HepG2 (cell line): ENCODE measurements at regions not wholly inside any gene's neighbourhood (a gene's known extent, or its start where the extent isn't known, plus 50 kb on each side); places are given as distances from the start of the nearest gene placed in this dataset.

Experiments
- ATAC-seq: fragments of 200-7000 bp; cut with Tn5 transposase; 3 replicates; pipeline ENCODE4 v1.9.1; 2020; ENCODE audit warnings: mild to moderate bottlenecking, moderate library complexity
- BruUV-seq: library from RNA; stranded (reverse); fragments of 400-500 nt; replicated peaks from 2 replicates; lab custom pipeline; 2021; lab: Mats Ljungman, UMichigan
- CTCF ChIA-PET: fragments of 300-600 bp; formaldehyde crosslinking; extraction: SDS; loops from one replicate; lab custom pipeline; 2021; ENCODE audit warnings: low total read pairs, inconsistent platforms, low intra/inter-chr PET ratio; lab: Yijun Ruan, JAX
- POLR2A ChIA-PET: fragments of 350-600 bp; sonication (Branson Sonifier 250); formaldehyde crosslinking; loops from one replicate; lab custom pipeline; 2020; ENCODE audit warnings: antibody characterized with exemption, inconsistent platforms; lab: Yijun Ruan, JAX
- DNase-seq: peaks from one replicate; pipeline ENCODE4 v3.0.0-alpha.2; 2015; ENCODE audit warnings: low spot score
- FAIRE-seq: peaks from 3 replicates; lab custom pipeline; 2011; peaks lifted over from hg19 to GRCh38; lab: Jason Lieb, UNC
- H2AFZ ChIP-seq: one replicate; pipeline ENCODE4 v1.6.1; 2011; ENCODE audit warnings: low read length, inconsistent platforms
- H3K27ac ChIP-seq: fragments of 300-600 bp; 3 replicates; pipeline ENCODE4 v1.8.0; 2011; ENCODE audit warnings: mixed run types, mild to moderate bottlenecking, mixed read lengths, low read length, inconsistent platforms; ENCODE audit not compliant: insufficient read depth; ENCODE audit errors: extremely low read length
- H3K27me3 ChIP-seq, 2 experiments: fragments of 200-600 bp in 1 of 2; 2 replicates in 1 of 2; 3 replicates in 1 of 2; pipeline versions ENCODE4 v1.6.0 to v1.8.0; 2011; ENCODE audit warnings: low read length in 2 of 2, mild to moderate bottlenecking in 2 of 2, moderate library complexity in 2 of 2, inconsistent platforms in 1 of 2; ENCODE audit not compliant: insufficient read depth in 2 of 2, control insufficient read depth in 1 of 2
- H3K36me3 ChIP-seq, 2 experiments: fragments of 200-600 bp in 1 of 2; replicated peaks in 1 of 2; 2 replicates in 1 of 2; 3 replicates in 1 of 2; pipeline versions ENCODE4 v1.5.1 to v1.8.0; 2011; ENCODE audit warnings: low read length in 2 of 2, inconsistent platforms in 1 of 2; ENCODE audit not compliant: insufficient read depth in 2 of 2, control insufficient read depth in 1 of 2
- H3K4me1 ChIP-seq: 2 replicates; pipeline ENCODE4 v1.5.1; 2012; ENCODE audit warnings: low read length, inconsistent platforms; ENCODE audit not compliant: insufficient read depth
- H3K4me2 ChIP-seq: 2 replicates; pipeline ENCODE4 v1.6.0; 2011; ENCODE audit warnings: low read depth, low read length, inconsistent platforms
- H3K4me3 ChIP-seq, 3 experiments: fragments of 200-600 bp in 1 of 3; sonication (generic), shearing (Covaris generic) in 1 of 3; replicated peaks in 1 of 3; 2 replicates each; pipeline ENCODE4 v1.5.1; 2011 to 2016; ENCODE audit warnings: low read length in 3 of 3, inconsistent platforms in 2 of 3, low read depth in 2 of 3, mild to moderate bottlenecking in 2 of 3, control low read depth in 1 of 3, mixed read lengths in 1 of 3; ENCODE audit not compliant: insufficient read depth in 1 of 3
- H3K79me2 ChIP-seq: one replicate; pipeline ENCODE4 v1.6.1; 2011; ENCODE audit warnings: low read length, inconsistent platforms; ENCODE audit not compliant: insufficient read depth
- H3K9ac ChIP-seq: 2 replicates; pipeline ENCODE4 v1.6.0; 2011; ENCODE audit warnings: mild to moderate bottlenecking, low read depth, low read length, inconsistent platforms; ENCODE audit not compliant: insufficient read depth
- H3K9me3 ChIP-seq: 2 replicates; pipeline ENCODE4 v1.5.1; 2012; ENCODE audit warnings: mild to moderate bottlenecking, low read length
- H4K20me1 ChIP-seq: 2 replicates; pipeline ENCODE4 v1.6.0; 2011; ENCODE audit warnings: inconsistent platforms, mild to moderate bottlenecking, low read length, moderate library complexity; ENCODE audit not compliant: insufficient read depth
- CEBPB ChIP-seq: IDR thresholded peaks from 2 replicates; pipeline ENCODE4 v1.6.1; 2011; ENCODE audit warnings: low read depth, low read length, improper control_type of control experiment, borderline replicate concordance
- CREM ChIP-seq, 2 experiments: sonication (generic) in 1 of 2; formaldehyde crosslinking in 1 of 2; IDR thresholded peaks; 2 replicates each; pipeline versions ENCODE4 v1.4.0 to v1.6.1; 2016 to 2020; ENCODE audit warnings: antibody characterized with exemption in 1 of 2, mild to moderate bottlenecking in 1 of 2, missing genetic modification reagents in 1 of 2
- FOXK1 ChIP-seq: sonication (generic); formaldehyde crosslinking; IDR thresholded peaks from 2 replicates; pipeline ENCODE4 v1.4.0; 2020; ENCODE audit warnings: low read depth, missing genetic modification reagents, borderline replicate concordance
- HNRNPK ChIP-seq: fragments of 200-400 bp; formaldehyde crosslinking; IDR thresholded peaks from 2 replicates; pipeline ENCODE4 v1.6.1; 2018; ENCODE audit warnings: low read length, low read depth, moderate library complexity, mild to moderate bottlenecking; ENCODE audit not compliant: poor library complexity, severe bottlenecking
- HNRNPLL ChIP-seq: fragments of 200-400 bp; formaldehyde crosslinking; IDR thresholded peaks from 2 replicates; pipeline ENCODE4 v1.6.1; 2017; ENCODE audit warnings: mild to moderate bottlenecking, low read depth, low read length; ENCODE audit not compliant: poor library complexity, severe bottlenecking
- KDM1A ChIP-seq: IDR thresholded peaks from 2 replicates; pipeline ENCODE4 v1.6.1; 2016; ENCODE audit warnings: missing compliant biosample characterization
- KDM5B ChIP-seq: sonication (generic); formaldehyde crosslinking; IDR thresholded peaks from 2 replicates; pipeline ENCODE4 v1.4.0; 2020; ENCODE audit warnings: missing genetic modification reagents, mild to moderate bottlenecking, borderline replicate concordance
- MAFK ChIP-seq, 2 experiments: IDR thresholded peaks in 1 of 2; conservative IDR thresholded peaks in 1 of 2; 2 replicates each; pipeline ENCODE4 v1.6.1; 2011; ENCODE audit warnings: improper control_type of control experiment in 2 of 2, low read length in 2 of 2
- NCOR1 ChIP-seq: fragments of 200-600 bp; sonication (generic); IDR thresholded peaks from 2 replicates; pipeline ENCODE4 v1.7.0; 2017; ENCODE audit warnings: antibody characterized with exemption, low read length, borderline replicate concordance
- RBM22 ChIP-seq: fragments of 200-400 bp; formaldehyde crosslinking; optimal IDR thresholded peaks from 2 replicates; pipeline ENCODE3; 2017; ENCODE audit warnings: mild to moderate bottlenecking, low read length, moderate library complexity
- ZFP1 ChIP-seq: IDR thresholded peaks from 2 replicates; pipeline ENCODE4 v1.6.1; 2016
- ZFP36 ChIP-seq: fragments of 150-350 bp; IDR thresholded peaks from 2 replicates; pipeline ENCODE4 v1.6.1; 2018; ENCODE audit warnings: borderline replicate concordance, low read length, low read depth; ENCODE audit not compliant: partially characterized antibody
- ZNF432 ChIP-seq: sonication (generic); formaldehyde crosslinking; IDR thresholded peaks from 2 replicates; pipeline ENCODE4 v1.5.0; 2020; ENCODE audit warnings: missing genetic modification reagents, mild to moderate bottlenecking, borderline replicate concordance
- ZNF839 ChIP-seq: sonication (generic); formaldehyde crosslinking; IDR thresholded peaks from 2 replicates; pipeline ENCODE4 v1.4.0; 2020; ENCODE audit warnings: missing genetic modification reagents, mild to moderate bottlenecking, borderline replicate concordance
- in situ Hi-C: cut with HindIII; loops from 2 replicates; pipeline ENCODE4 v1.10.0; 2017; ENCODE audit warnings: low pct_unique_long_range_greater_than_20kb; ENCODE audit not compliant: extremely low pct_ligation_motif_present
- intact Hi-C: fragments of 100-400 bp; cut with micrococcal nuclease; formaldehyde crosslinking; loops from one replicate; pipeline ENCODE4 v1.10.0; 2022; ENCODE audit not compliant: unreplicated experiment
- TF ChIP-seq, protein P1 (sequence below): sonication (generic); formaldehyde crosslinking; IDR thresholded peaks from 2 replicates; pipeline ENCODE4 v1.8.1; 2023; ENCODE audit warnings: missing genetic modification reagents, mild to moderate bottlenecking, borderline replicate concordance
- TF ChIP-seq, protein P2 (sequence below): sonication (generic); formaldehyde crosslinking; IDR thresholded peaks from 2 replicates; pipeline ENCODE4 v1.5.1; 2020; ENCODE audit warnings: mild to moderate bottlenecking, missing genetic modification reagents

DNA sequence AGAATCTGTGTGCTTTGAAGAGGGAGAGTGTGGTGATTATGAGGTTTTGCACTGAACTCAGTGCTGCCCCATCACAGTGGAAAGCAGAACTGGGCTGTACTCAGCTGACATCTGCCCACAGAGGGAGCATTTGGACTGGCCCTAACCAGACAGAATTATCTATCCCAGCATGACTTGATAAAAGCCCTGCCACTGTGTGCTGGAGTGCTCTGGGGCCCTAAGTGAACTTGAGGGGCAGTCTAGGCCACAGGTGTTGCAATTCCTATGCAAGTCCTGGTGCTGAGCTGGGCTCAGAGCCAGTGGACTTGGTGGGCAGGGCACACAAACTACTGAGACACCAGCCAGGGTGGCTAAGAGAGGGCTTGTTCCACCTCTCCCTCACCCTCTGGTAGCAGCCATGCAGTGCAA, 269.2 kb upstream of the CTNNB1 start (continued):
- TF ChIP-seq, protein P1, sequence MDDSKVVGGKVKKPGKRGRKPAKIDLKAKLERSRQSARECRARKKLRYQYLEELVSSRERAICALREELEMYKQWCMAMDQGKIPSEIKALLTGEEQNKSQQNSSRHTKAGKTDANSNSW (CRISPR knock-in tag) = no peak
- TF ChIP-seq KDM5B (CRISPR knock-in tag) (no peak), RBM22 (no peak), ZNF432 (CRISPR knock-in tag) (no peak), CREM (IDR thresholded peaks at IDR 0.05) (0 out of 2 replicates have a peak, but pooled peaks have one; percentile 20), CREM (CRISPR knock-in tag; IDR thresholded peaks at IDR 0.05) (no peak), FOXK1 (CRISPR knock-in tag) (no peak), ZNF839 (no peak), NCOR1 (no peak), KDM1A (CRISPR knock-in tag) (no peak), CEBPB (peak; percentile 82; the same call in 1 of the 2 replicates), HNRNPLL (no peak), ZFP36 (no peak)

DNA sequence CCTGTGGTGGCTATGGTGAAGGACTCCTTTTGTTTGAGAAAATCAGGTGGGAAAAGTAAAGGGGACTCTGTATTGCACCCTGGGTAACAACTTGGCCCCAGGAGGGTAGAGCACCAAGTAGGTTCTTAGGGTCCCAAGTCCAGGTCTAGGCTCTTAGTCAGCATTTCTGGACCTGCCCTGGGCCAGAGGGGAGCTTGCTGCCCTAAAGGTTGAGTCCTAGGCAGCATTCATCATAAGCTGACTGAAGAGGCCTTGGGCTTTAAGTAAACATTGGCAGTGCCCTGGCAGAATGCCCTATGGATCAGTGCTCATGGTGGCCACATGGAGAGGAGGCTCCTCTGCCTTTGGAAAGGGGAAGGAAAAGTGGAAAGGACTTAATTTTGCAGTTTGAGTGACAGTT, 268.5 kb upstream of the CTNNB1 start:
- no peak overlapping the region for H3K9ac ChIP-seq
- CTCF ChIA-PET = no interaction called here
- no peaks in the 10 kb centered on the region for H3K9me3 ChIP-seq
- ATAC-seq (no peak), FAIRE-seq (no peak), DNase-seq (no peak)
- H4K20me1 ChIP-seq = no peaks in the 10 kb centered on the region
- H3K27me3 ChIP-seq = no peaks in the 10 kb centered on the region
- intact Hi-C loops = loop anchor here (10.0 kb wide), 1 partner anchor 264 kb away; the partner anchor contains the start of gene CTNNB1
- no TSS peak for BruUV-seq
- H3K36me3 ChIP-seq = no peaks in the 10 kb centered on the region
- TF ChIP-seq MAFK (conservative IDR thresholded peaks at IDR 0.05 in 1 of 2, IDR thresholded peaks at IDR 0.05 in 1 of 2; ENCODE audit: low read length in 2 of 2) = peak in 1 of 2 experiments; percentile 51; a peak in 1 of 4 replicates
- TF ChIP-seq, protein P2, sequence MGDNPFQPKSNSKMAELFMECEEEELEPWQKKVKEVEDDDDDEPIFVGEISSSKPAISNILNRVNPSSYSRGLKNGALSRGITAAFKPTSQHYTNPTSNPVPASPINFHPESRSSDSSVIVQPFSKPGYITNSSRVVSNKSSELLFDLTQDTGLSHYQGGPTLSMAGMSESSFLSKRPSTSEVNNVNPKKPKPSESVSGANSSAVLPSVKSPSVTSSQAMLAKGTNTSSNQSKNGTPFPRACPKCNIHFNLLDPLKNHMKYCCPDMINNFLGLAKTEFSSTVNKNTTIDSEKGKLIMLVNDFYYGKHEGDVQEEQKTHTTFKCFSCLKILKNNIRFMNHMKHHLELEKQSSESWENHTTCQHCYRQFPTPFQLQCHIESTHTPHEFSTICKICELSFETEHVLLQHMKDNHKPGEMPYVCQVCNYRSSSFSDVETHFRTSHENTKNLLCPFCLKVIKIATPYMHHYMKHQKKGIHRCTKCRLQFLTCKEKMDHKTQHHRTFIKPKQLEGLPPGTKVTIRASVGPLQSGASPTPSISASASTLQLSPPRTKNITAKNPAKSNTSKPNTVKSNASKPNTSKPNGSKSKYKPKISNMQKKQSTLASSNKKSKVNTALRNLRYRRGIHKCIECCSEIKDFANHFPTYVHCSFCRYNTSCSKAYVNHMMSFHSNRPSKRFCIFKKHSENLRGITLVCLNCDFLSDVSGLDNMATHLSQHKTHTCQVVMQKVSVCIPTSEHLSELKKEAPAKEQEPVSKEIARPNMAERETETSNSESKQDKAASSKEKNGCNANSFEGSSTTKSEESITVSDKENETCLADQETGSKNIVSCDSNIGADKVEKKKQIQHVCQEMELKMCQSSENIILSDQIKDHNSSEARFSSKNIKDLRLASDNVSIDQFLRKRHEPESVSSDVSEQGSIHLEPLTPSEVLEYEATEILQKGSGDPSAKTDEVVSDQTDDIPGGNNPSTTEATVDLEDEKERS (CRISPR knock-in tag) = no peak
- no peak for TF ChIP-seq ZFP1 (CRISPR knock-in tag)
- TF ChIP-seq HNRNPK = no peak
- H3K4me3 ChIP-seq = no peak overlapping the region
- no peak overlapping the region for H2AFZ ChIP-seq
- H3K4me2 ChIP-seq = no peak overlapping the region
- peaks cover 28% of the 10 kb centered on the region for H3K4me1 ChIP-seq
- H3K79me2 ChIP-seq = no peaks in the 10 kb centered on the region
- no peak overlapping the region for H3K27ac ChIP-seq
- POLR2A ChIA-PET = no interaction called here
- in situ Hi-C loops = no loop called here
